ENCODE measurements at regions not wholly inside any gene's neighbourhood (a gene's known extent, or its start where the extent isn't known, plus 50 kb on each side); places are given as distances from the start of the nearest gene placed in this dataset.

DNA sequence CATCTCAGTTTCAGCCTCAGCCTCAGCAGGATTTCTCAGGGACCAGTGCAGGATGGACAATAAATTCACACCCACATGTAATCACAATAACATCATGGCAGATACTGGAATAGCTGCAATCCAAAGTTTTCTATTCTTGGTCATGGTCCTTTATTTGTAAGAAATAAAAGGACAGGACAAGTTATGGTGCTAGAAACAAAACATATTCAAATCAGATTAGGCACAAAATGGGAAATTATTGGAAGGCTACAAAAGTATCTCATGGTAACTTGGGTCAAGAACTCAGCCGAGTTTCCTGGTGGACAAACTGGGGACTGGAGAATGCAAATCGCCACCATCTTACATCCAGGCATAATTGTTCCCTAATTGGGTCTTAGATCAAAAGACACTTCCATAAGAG is 1768.2 kb upstream of the WWC1 start:
- DNase-seq (ENCODE audit: low spot score), result no peak

DNA sequence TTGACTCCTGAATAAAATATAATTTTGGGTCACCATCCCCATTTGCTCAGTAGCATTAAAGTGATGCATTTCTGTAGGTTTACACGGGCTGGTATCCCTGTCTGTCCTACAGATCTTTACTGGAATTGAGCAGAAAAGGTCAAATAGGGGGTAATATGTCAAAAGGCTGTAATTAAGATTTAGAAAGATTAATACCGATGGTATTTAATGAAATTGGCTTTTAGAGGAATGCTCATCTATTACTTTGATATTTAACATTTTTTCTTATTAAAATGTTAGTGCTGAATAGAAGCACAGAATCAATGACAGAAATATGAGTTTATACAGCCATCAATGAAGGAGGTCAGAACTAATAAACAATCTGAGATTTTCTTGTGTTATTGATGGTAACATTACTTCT is 1762.2 kb upstream of the WWC1 start:
- no peak for DNase-seq (ENCODE audit: low spot score)

DNA sequence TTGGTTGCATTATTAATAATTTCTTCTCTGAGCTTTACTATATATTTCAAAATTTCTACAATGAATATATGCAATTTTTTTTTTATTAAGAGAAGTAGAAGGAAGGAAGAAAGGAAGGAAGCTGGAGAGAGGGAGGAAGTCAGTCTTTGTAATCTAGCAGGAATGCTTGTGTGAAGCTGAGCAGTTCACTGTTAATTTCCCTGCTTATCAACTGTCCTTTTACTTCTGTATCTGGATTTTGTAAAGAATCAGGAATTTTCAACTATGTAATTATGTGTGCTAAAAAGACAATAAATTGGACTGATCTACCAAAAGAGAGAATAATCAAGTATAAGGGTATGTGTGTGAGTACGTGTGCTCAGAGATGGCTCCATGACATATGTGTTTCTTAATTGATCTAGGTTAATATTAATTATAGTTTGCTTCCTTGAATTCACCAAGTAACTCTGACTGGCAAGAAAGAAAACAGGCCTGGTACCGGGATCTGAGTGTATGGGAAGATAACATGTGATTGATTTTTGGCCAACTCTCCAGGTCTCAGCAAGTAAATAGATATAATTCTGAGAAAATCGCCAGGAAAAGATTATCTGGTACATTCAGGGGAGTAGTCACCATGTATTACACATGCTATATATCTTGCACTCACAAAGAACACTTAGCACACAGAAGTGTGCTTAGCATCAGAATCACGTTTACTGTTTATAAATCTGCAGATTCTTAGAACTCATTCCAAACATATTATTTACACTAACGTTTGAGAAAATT is 1758.8 kb upstream of the WWC1 start:
- no peak for DNase-seq (ENCODE audit: low spot score)

DNA sequence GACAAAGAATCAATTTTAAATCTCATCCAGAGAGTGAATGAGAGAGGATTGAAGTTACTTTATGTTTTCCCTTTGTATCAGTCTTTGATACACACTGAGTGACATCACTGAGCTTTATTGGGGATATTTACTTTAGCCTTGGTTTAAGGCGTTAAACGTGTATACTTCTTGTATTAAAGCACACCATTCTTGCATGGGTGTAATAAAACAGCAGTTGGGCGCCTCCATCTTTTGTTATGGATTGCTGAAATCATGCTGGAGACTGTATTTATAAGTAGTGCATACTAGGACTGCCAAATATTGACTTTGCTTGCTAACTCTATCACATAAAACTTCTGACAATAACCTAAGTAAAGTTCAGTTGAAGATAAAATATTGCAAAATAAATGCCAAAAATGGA is 1755.8 kb upstream of the WWC1 start:
- no peak for DNase-seq (ENCODE audit: low spot score)

DNA sequence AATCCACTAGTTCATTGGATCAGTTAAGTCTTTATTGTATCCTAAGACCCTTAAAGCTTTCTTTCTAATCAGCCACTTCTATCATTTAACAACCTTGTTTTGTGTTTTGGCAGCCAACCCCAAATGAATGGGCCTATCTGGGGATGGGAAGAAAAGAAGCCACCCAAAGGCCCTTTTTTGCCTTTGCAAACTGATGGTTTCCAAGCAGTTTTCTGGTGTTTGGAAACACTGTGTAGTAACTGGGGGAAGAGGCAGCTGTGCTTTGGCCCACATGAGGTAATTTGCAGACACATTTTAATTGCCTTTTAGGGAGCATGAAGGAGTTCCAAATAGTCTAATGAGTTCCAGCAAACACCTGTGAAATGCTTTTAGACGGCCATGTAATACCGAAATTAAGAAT is 1751.3 kb upstream of the WWC1 start:
- no peak for DNase-seq (ENCODE audit: low spot score)

DNA sequence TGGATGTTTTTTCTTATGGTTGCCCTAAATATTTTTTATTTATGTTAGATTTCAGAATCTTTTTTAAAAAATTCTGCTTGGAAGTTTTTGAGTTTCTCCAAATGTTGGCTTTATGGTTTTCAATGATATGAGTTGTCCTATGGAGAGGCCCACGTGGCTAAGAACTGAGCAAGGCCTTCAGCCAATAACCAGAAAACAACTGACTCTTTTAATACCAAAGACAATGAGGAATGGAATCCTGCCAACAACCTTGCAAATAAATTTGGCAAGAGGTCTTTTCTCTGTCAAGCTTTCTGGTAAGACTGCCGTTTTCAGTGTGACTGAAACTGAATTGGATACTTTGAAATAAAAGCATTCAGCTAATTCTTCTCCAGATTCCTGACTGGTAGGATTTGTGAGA is 1740.1 kb upstream of the WWC1 start:
- DNase-seq (ENCODE audit: low spot score), result peak; percentile 16

DNA sequence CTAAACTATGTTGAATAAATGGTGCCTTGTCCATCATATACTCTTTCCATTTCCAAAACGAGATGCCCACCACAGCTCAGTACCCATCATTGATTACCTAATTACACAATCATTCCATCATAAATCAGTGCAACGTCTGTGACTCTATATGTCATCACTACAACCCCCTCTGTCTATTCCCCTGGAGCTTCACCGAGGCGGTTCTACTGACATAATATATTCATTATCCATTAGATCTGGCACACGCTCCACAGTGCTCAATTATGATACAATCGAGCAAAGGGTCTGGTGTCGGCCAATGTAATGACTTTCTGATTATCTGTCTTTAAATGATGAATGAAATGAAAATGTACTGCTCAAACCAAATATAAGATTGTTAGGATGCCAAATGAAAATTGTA is 1737.7 kb upstream of the WWC1 start:
- no peak for DNase-seq (ENCODE audit: low spot score)

DNA sequence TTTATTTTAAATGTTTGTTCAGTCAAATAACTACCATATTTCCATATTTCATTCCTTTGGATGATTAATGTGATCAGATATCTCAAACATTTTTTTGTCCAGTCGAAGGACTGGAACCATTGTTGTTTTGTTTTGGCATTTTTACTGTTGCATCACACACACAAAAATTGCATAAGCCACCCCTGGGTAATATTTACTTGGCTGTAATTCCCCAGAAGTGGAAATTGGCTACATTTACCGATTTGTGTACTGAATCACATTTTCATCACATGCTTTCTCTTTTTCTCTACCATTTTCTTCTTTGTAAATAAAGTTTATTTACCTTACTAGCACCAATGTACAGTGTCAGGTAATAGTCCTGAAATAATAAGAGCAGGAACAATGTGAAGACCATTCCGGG is 1729.7 kb upstream of the WWC1 start:
- DNase-seq (ENCODE audit: low spot score), result no peak

DNA sequence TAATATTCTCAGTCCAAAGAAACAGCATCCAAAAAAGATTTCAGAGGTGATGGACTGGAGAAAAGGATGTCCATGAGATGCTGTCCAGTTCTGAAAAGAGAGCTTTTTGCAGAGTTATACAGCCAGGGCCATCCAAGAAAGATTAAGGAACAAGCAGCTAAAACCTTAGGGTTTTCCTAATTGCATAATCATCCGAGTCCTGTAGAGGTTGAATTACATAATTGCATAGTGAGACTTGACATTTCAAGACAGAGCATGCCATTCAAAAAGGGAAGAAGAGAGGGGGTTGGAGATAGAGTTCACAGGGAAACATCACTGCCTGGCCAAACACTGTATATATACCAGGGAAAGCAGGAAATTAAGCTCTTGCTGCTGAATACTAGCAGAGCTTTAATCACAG is 1729.2 kb upstream of the WWC1 start:
- peak; percentile 55 for DNase-seq (ENCODE audit: low spot score)

DNA sequence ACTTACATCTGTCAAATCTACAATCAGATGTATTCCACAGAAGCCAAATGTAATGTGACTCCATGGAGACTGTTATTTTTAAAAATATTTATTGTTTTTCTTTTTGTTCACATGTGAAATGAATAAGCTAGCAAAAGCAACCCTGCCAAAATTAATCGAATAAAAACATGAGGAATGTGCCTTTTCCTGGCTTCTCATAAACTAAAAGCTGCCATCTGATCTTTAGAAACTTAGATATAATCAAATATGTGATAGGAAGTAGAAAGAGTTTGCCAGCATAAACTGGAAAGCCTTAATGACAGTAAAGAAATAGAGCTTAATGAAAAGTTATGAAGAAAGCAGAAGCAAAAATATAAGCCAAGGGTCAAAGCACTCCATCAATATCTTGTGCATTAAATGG is 1724.7 kb upstream of the WWC1 start:
- no peak for DNase-seq (ENCODE audit: low spot score)

DNA sequence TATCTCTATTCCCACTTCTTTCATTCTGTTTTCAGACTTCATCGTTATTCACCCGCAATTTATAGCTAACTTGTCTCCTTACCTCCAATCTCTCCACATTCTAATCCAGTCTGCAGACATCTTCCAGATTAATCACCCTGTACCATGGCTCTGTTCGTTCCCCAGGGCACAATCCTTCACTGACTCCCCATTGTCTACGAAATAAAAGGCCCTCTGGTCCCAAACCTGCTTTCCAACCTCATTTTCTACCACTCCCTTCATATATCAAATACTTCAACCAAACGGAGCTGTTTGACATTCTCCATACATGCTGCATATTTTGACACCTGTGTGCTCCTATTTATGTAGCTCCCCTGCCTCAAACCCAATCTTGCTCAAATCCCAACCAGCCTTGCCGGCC is 1720.6 kb upstream of the WWC1 start:
- DNase-seq (ENCODE audit: low spot score), result no peak

DNA sequence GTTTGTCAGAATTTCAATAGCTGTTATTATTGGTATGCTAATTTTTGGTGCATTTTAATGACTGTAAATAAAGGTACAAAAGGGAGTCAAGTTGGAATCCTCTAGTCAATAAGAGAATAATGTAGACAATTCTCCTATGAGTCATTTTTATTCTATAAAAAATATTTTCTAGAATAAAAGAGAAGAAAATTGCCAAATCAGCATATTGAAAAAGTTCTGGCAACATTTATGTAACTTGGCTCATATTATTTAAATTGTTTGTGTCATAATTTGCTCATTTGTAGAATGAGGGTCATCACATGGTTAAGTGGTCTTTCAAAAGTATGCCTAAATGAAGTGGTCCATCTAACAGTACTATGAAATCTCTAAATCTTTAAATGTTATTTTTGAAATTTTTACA is 1719.8 kb upstream of the WWC1 start:
- no peak for DNase-seq (ENCODE audit: low spot score)

DNA sequence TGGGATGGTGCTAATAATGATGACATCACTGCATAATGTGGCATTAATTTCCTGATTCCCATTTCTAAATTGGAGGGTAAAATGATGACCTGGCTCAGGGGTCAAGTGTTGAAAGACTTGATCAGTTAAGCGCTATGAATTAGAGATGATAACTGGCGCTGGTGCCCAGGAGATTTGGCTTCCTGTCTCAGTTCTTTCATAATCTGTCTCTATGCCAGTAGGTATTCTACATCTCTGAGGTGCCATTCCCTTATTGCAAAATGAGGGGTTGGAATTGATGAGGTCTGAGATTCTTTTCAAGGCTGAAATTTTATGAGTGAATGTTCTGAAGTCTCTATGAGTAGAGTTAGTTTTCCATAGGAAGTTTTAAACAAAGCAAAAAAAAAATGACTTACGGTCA is 1715.1 kb upstream of the WWC1 start:
- no peak for DNase-seq (ENCODE audit: low spot score)

DNA sequence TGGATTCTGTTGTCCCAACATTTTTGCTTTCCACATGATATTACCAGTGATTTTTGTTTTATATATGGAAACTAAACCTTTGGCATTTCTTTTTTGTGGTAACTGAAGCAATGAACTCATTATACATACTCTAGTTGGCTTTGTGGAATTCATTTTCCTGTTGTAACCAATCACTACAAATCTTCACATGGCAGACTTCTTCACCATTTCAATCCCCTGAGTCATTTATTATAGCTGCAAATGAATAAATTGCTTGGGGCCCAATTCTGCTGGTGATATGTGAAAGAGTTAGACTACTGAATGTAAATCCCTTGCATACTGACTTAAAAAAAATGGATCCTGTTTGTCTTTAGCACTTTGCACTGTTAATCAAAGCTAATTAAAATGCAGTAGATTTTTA is 1709.6 kb upstream of the WWC1 start:
- peak; percentile 44 for DNase-seq (ENCODE audit: low spot score)

DNA sequence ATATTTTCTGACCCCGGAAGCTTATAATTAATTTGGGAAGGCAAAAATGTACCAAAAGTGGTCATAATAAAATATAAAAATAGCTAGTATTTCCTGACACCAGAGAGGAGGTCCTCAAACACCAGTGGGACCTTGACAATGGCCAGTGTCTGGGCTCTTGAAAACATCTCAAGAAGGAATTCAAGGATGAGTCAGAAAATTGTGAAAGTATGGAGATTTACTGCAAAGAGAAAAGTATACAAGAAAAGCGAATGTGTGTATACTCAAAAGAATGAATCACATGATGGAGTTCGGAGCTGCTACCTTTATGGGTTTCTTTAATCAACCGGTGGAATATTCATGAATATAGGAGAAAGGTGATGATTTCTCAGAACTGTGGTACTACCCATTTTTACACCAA is 1709.0 kb upstream of the WWC1 start:
- DNase-seq (ENCODE audit: low spot score), result no peak

DNA sequence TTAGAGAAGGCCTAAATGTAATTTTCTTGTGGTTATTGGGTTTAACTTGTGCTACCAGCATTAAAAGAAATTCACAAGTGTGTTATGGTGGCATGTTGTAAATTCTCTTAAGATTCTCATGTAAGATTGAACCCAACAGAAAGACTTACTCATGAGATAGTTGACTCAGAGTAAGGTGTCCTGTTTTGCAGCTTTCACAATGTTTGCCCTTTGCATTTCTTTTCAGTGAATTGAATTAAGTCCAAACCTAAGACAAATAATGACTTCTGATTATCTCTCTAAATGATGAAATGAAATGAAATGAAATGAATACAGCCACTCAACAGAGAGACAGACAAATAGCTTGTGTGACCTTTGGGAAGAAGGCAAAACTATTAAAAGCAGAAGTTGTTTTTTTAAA is 1696.9 kb upstream of the WWC1 start:
- no peak for DNase-seq (ENCODE audit: low spot score)

DNA sequence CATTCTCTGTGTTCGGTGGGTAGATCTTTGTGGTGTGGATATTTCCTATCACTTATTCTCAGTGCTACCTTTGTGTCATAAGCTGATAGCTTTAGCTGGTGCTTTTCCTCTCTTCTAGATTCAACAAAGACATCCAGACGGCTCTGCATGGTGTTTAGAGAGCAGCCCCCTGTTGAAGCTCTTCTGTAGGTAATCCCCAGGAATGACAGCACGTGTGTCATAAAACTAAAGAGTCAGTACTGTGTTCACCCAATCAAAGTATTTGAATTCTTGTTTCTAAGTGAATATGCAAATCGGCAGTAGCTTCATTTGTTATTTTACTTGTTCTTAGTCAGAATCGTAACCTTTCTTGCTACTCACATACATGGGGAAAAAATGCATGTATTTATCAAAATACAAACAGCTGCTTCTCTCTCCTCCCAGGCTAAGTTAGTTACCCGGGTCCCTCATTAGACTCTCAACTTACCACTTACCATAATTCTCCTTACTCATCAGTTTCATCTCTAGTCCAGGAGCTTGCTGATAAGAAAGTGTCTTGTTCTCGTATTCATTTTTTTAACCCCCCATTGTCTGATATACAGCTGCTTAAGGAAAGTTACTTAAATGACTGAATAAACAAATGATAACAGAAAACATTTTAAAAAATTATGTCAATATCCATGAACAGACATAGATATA is 1696.0 kb upstream of the WWC1 start:
- no peak for DNase-seq (ENCODE audit: low spot score)

DNA sequence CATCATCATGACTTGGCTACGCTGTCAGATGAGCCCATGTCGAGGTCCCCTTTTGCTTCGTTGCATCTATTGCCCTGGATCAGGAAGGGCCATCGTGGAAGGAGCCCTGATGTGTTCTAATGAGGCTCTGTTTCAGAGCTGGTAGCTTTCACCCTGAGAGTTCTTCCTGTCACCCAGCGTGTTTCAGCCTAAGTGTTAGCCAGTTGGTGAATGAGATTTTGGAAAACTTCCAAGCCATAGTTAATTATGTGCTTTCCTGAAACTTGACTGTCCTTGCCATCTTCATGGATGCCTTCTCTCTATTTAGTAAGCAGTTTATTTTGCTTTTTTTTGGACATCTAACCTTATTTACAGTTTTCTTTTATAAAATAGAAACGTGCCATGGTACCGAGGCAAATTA is 1695.4 kb upstream of the WWC1 start:
- DNase-seq (ENCODE audit: low spot score), result no peak

DNA sequence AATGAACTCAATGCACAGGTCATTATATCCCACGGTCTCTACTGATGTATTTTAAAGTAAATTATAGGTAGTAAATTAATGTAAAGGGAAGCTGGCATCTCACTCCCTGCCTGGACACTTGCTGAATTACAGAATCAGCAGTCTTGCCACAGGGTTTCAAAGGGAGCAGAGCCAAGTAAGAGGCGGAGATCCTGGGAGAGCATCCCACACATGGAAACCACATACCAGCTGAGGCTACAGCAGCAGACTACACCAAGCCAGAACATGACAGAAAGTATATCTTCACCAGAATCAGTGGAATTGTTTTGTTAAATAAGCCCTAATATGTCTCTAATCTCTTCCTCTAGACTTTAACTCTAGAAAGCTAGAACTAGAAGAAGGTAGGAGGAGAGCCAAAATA is 1689.2 kb upstream of the WWC1 start:
- DNase-seq (ENCODE audit: low spot score), result no peak

DNA sequence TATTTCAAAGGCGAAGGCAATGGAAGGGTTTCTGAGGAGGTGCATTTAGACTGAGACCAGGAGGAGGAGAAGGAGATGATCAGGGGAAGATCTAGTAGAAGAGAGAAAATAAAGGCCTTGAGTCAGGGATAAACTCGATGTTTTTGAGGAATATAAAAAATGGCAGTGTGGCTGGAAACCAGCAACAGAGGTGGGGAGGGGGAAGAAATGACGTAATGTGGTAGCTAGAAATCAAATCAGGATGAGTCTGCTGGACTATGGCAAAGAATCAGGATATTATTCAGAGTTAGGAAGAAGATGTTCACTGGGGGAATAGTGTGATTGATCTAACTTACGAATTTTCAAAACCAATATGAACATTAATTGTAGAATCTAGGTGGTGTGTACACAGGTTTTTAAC is 1673.9 kb upstream of the WWC1 start:
- no peak for DNase-seq (ENCODE audit: low spot score)

DNA sequence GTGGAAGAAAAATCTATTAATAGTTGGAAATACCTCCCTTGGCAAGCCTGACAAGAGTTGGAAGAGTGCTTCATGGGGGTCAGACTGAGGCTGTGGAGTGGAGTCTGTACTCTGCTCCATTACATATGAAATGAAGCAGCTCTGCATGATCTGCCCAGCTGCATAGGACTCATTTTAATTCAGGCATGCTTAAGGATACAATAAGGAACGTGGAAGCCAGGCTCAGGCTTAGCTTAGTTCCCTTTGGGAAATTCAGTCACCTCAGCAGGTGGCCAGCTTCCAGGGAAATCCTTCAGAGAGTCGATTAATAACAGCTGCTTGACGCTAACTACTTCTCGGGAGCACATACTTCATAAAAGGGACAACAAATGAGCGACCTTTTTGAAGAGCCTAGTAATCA is 1672.9 kb upstream of the WWC1 start:
- DNase-seq (ENCODE audit: low spot score), result no peak

DNA sequence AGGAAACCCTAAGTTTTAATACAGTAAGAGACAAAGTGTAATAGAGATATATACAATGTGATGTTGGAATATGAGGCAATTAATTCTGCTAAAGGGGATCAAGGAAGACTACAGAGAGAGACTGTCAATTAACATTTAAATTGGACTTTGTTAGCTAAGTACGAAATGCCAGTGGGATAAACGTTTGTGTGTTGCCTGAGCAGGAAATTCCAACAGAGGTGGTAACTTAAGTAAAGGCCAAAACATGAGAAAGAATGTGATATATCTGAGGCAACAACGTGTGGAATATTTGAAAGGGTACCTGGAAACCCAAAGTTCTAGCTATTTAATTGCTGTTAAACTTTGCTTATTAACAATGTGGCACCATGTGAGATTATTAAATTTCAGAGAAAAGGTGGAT is 1666.9 kb upstream of the WWC1 start:
- DNase-seq (ENCODE audit: low spot score), result no peak

DNA sequence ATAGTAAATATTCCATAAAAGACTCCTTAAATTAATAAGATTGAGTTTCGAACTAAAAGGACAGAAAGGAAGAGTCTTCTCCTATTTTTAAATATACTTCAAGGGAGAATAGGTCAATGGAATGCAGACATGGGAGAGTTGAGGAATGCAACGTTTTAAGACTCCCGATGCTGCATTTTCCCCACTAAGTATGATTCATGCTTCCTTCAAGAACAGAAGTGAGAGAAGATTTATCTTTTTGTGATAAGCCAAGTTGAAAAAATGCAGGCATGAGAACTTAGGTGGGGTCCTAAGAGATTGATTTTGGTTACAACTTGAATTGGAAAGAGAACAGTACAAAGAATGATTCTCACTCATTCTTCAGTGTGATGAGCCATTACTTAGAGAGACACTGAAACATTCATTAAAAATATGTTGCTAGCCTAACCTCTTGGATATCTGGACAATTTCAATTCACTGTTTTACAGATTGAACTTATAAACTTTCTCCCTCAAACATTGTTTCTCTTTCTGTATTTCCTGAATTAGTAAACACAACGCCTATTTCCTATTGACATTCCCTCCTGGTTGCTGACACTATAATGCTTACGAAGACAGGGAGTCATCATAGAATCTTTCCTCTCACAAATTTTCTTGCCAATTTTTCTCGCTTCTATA is 1666.1 kb upstream of the WWC1 start:
- DNase-seq (ENCODE audit: low spot score), result peak; percentile 3

DNA sequence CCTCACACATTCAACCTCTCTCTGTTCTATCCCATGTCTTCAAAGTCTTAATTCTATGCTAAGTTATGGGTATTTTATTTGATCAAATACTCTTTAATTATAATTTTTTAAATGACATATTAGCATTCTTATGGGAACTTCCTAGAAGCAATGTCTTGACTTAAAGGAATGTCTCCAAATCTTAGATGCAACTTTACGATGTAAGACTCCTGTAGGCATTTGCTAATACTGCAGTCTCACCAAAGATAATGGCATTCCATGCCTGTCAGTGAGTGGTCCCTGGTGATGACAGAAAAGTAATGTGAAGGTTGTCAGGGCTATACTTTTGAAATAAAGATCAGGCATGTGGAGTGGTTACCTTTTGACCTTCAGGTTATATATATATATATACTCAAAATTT is 1654.2 kb upstream of the WWC1 start:
- no peak for DNase-seq (ENCODE audit: low spot score)

Measured in COLO829 (cell line).